HL-60 (cell line): ENCODE measurements at regions not wholly inside any gene's neighbourhood (a gene's known extent, or its start where the extent isn't known, plus 50 kb on each side); places are given as distances from the start of the nearest gene placed in this dataset.

Source experiments
- DNase-seq, 2 experiments: peaks; one replicate each; pipeline ENCODE4 v3.0.0-alpha.2; 2010 to 2020; ENCODE audit warnings: low read depth in 1 of 2, low spot score in 1 of 2
- H3K27ac ChIP-seq: fragments of 250-450 bp; sonication (Bioruptor Pico); replicated peaks from 2 replicates; pipeline ENCODE4 v1.5.1; 2020; ENCODE audit warnings: mild to moderate bottlenecking, moderate library complexity
- H3K27me3 ChIP-seq: fragments of 250-450 bp; sonication (Bioruptor Pico); 2 replicates; pipeline ENCODE4 v1.5.1; 2021; ENCODE audit warnings: mild to moderate bottlenecking, moderate library complexity; ENCODE audit not compliant: insufficient read depth, poor library complexity, severe bottlenecking
- H3K4me3 ChIP-seq: replicated peaks from 2 replicates; pipeline ENCODE4 v1.5.1; 2011; ENCODE audit warnings: mild to moderate bottlenecking, control low read depth, low read length; ENCODE audit not compliant: insufficient read depth
- CTCF ChIP-seq: IDR thresholded peaks from one replicate; pipeline ENCODE4 v1.5.1; 2011; ENCODE audit warnings: low read length, control low read depth, inconsistent platforms; ENCODE audit not compliant: insufficient read depth
- GABPA ChIP-seq: IDR thresholded peaks from 2 replicates; pipeline ENCODE4 v1.6.1; 2012; ENCODE audit warnings: low read depth
- POLR2AphosphoS5 ChIP-seq: IDR thresholded peaks from 2 replicates; pipeline ENCODE4 v1.6.1; 2012; ENCODE audit warnings: low read depth
- REST ChIP-seq: IDR thresholded peaks from 2 replicates; pipeline ENCODE4 v1.6.1; 2012; ENCODE audit warnings: low read depth; ENCODE audit not compliant: insufficient replicate concordance
- SPI1 ChIP-seq: IDR thresholded peaks from 2 replicates; pipeline ENCODE4 v1.6.1; 2012; ENCODE audit warnings: low read depth, mild to moderate bottlenecking, borderline replicate concordance

- H3K4me3 ChIP-seq, result no peak overlapping the region
- TF ChIP-seq REST (no peak), SPI1 (no peak), GABPA (no peak), CTCF (no peak), POLR2AphosphoS5 (no peak)
These were observed 1251.2 kb upstream of the C9orf72 start for GRCh38 chr9:28824432-28824963.

GRCh38 chr9:28832168-28832770 lies 1259.0 kb upstream of the C9orf72 start:
- TF ChIP-seq SPI1 (no peak), CTCF (no peak), GABPA (no peak), POLR2AphosphoS5 (no peak), REST (no peak)
- DNase-seq, result no peak
- Histone ChIP-seq H3K27ac (no peak overlapping the region), H3K4me3 (no peak overlapping the region), H3K27me3 (no peaks in the 10 kb centered on the region)

More at GRCh38 chr9:28824432-28824963, 1251.2 kb upstream of the C9orf72 start:
- Histone ChIP-seq H3K27me3 (no peaks in the 10 kb centered on the region), H3K27ac (no peak overlapping the region)
- no peak for DNase-seq

GRCh38 chr9:28834156-28834555 lies 1260.9 kb upstream of the C9orf72 start:
- H3K4me3 ChIP-seq, result no peak overlapping the region
- no peak for TF ChIP-seq REST
- TF ChIP-seq CTCF, result no peak
- TF ChIP-seq GABPA, result no peak

More at GRCh38 chr9:28834156-28834555, 1260.9 kb upstream of the C9orf72 start:
- Histone ChIP-seq H3K27ac (no peak overlapping the region), H3K27me3 (no peaks in the 10 kb centered on the region)
- DNase-seq, result no peak
